GM23338 (cell line): ENCODE measurements at regions not wholly inside any gene's neighbourhood (a gene's known extent, or its start where the extent isn't known, plus 50 kb on each side); places are given as distances from the start of the nearest gene placed in this dataset.

ENCODE experiments used
- ATAC-seq: fragments of 200-7000 bp; cut with Tn5 transposase; 3 replicates; pipeline ENCODE4 v1.9.1; 2020
- DNase-seq: peaks from one replicate; pipeline ENCODE4 v3.0.0-alpha.2; 2015; ENCODE audit warnings: low spot score
- H2AFZ ChIP-seq: fragments of 200-600 bp; sonication (generic); 2 replicates; pipeline ENCODE4 v1.8.0; 2016; ENCODE audit warnings: antibody characterized with exemption, mild to moderate bottlenecking, moderate library complexity
- H3F3A ChIP-seq: fragments of 200-600 bp; sonication (generic); replicated peaks from 2 replicates; pipeline ENCODE4 v1.8.0; 2017; ENCODE audit warnings: antibody characterized with exemption, mixed run types, low read depth
- H3K27ac ChIP-seq: fragments of 200-600 bp; sonication (generic); 2 replicates; pipeline ENCODE4 v1.6.1; 2016; ENCODE audit warnings: low read depth
- H3K27me3 ChIP-seq: fragments of 200-600 bp; sonication (generic); 2 replicates; pipeline ENCODE4 v1.8.0; 2016; ENCODE audit warnings: mild to moderate bottlenecking, mixed run types, moderate library complexity; ENCODE audit not compliant: insufficient read depth
- H3K36me3 ChIP-seq: fragments of 200-600 bp; sonication (generic); 2 replicates; pipeline ENCODE4 v1.8.0; 2016; ENCODE audit warnings: mild to moderate bottlenecking; ENCODE audit not compliant: insufficient read depth
- H3K4me1 ChIP-seq: fragments of 200-600 bp; sonication (generic); 2 replicates; pipeline ENCODE4 v1.8.0; 2016; ENCODE audit warnings: mild to moderate bottlenecking, moderate library complexity; ENCODE audit not compliant: insufficient read depth
- H3K4me2 ChIP-seq: fragments of 200-600 bp; sonication (generic); 2 replicates; pipeline ENCODE4 v1.7.1; 2017; ENCODE audit warnings: mixed run types
- H3K4me3 ChIP-seq: fragments of 200-600 bp; sonication (generic); 2 replicates; pipeline ENCODE4 v1.6.1; 2016; ENCODE audit warnings: mixed run types
- H3K79me2 ChIP-seq: fragments of 200-600 bp; sonication (generic); replicated peaks from 2 replicates; pipeline ENCODE4 v1.8.0; 2017; ENCODE audit warnings: mild to moderate bottlenecking; ENCODE audit not compliant: insufficient read depth
- H3K9me2 ChIP-seq: fragments of 200-600 bp; sonication (generic); 2 replicates; pipeline ENCODE4 v1.8.0; 2017; ENCODE audit not compliant: insufficient read depth
- H4K20me1 ChIP-seq: fragments of 200-600 bp; sonication (generic); replicated peaks from 2 replicates; pipeline ENCODE4 v1.8.0; 2017; ENCODE audit warnings: mild to moderate bottlenecking; ENCODE audit not compliant: insufficient read depth
- H3K27ac Mint-ChIP-seq: 2 replicates; pipeline ENCODE4 v1.8.0; 2020; ENCODE audit warnings: inconsistent platforms, mild to moderate bottlenecking, moderate library complexity, mixed read lengths
- H3K27me3 Mint-ChIP-seq: 3 replicates; pipeline ENCODE4 v1.8.0; 2022; ENCODE audit warnings: low read depth, mild to moderate bottlenecking, moderate library complexity, mixed read lengths, inconsistent platforms; ENCODE audit not compliant: insufficient read depth, poor library complexity
- H3K36me3 Mint-ChIP-seq: 3 replicates; pipeline ENCODE4 v1.8.0; 2021; ENCODE audit warnings: low read depth, mild to moderate bottlenecking, inconsistent platforms, moderate library complexity, mixed read lengths
- H3K4me1 Mint-ChIP-seq: 3 replicates; pipeline ENCODE4 v1.8.0; 2020; ENCODE audit warnings: mild to moderate bottlenecking, inconsistent platforms, mixed read lengths
- H3K4me3 Mint-ChIP-seq: 3 replicates; pipeline ENCODE4 v1.8.0; 2021; ENCODE audit warnings: moderate library complexity, mild to moderate bottlenecking, inconsistent platforms, mixed read lengths
- H3K9me3 Mint-ChIP-seq: 3 replicates; pipeline ENCODE4 v1.8.0; 2020; ENCODE audit warnings: moderate library complexity, mild to moderate bottlenecking, inconsistent platforms, mixed read lengths
- CREB1 ChIP-seq: fragments of 250-450 bp; sonication (Bioruptor Pico); IDR thresholded peaks from 2 replicates; pipeline ENCODE4 v1.5.0; 2020; ENCODE audit warnings: low read depth, mild to moderate bottlenecking, moderate library complexity
- EZH2 ChIP-seq: fragments of 200-600 bp; sonication (generic); IDR thresholded peaks from one replicate; pipeline ENCODE4 v1.8.0; 2017; ENCODE audit warnings: antibody characterized with exemption, mild to moderate bottlenecking, low read depth; ENCODE audit not compliant: unreplicated experiment
- EZH2phosphoT487 ChIP-seq: fragments of 200-600 bp; sonication (generic); IDR thresholded peaks from one replicate; pipeline ENCODE4 v1.8.1; 2018; ENCODE audit warnings: antibody characterized with exemption; ENCODE audit not compliant: unreplicated experiment
- JUNB ChIP-seq: IDR thresholded peaks from one replicate; pipeline ENCODE4 v1.6.1; 2016; ENCODE audit warnings: antibody characterized with exemption; ENCODE audit not compliant: unreplicated experiment
- NANOG ChIP-seq: IDR thresholded peaks from 2 replicates; pipeline ENCODE4 v1.6.1; 2016; ENCODE audit warnings: antibody characterized with exemption, borderline replicate concordance
- POLR2AphosphoS5 ChIP-seq: IDR thresholded peaks from 2 replicates; pipeline ENCODE4 v1.6.1; 2016; ENCODE audit warnings: antibody characterized with exemption, low read depth
- STAT1 ChIP-seq: IDR thresholded peaks from one replicate; pipeline ENCODE4 v1.6.1; 2016; ENCODE audit warnings: antibody characterized with exemption; ENCODE audit not compliant: unreplicated experiment
- ZNF114 ChIP-seq: fragments of 250-450 bp; sonication (Bioruptor Pico); IDR thresholded peaks from 2 replicates; pipeline ENCODE4 v1.5.0; 2020; ENCODE audit warnings: mild to moderate bottlenecking, moderate library complexity
- TF ChIP-seq, protein P1 (sequence below): IDR thresholded peaks from one replicate; pipeline ENCODE4 v1.6.1; 2018; ENCODE audit warnings: antibody characterized with exemption; ENCODE audit not compliant: unreplicated experiment
- TF ChIP-seq, protein P2 (sequence below): IDR thresholded peaks from 2 replicates; pipeline ENCODE4 v1.6.1; 2016; ENCODE audit warnings: antibody characterized with exemption

DNA sequence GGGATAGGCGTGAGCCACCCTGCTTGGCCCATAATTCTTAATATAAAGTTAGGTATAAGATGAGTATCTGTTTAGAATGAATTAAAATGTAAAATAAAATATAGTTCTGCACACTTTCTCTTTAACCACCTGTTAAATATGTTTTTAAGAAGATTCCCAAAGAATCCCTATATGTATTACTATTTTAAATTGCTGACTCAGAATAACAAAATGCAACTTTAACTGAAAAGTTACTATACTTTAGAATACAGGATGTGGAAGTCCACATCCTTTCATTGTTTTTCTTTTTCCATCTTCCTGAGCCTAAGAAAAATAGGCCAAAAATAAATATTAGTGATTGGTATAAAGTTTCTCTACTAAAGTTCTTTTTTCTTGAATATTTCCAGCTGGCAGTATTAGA, 325.6 kb upstream of the EYS start (continued):
- TF ChIP-seq, protein P1, sequence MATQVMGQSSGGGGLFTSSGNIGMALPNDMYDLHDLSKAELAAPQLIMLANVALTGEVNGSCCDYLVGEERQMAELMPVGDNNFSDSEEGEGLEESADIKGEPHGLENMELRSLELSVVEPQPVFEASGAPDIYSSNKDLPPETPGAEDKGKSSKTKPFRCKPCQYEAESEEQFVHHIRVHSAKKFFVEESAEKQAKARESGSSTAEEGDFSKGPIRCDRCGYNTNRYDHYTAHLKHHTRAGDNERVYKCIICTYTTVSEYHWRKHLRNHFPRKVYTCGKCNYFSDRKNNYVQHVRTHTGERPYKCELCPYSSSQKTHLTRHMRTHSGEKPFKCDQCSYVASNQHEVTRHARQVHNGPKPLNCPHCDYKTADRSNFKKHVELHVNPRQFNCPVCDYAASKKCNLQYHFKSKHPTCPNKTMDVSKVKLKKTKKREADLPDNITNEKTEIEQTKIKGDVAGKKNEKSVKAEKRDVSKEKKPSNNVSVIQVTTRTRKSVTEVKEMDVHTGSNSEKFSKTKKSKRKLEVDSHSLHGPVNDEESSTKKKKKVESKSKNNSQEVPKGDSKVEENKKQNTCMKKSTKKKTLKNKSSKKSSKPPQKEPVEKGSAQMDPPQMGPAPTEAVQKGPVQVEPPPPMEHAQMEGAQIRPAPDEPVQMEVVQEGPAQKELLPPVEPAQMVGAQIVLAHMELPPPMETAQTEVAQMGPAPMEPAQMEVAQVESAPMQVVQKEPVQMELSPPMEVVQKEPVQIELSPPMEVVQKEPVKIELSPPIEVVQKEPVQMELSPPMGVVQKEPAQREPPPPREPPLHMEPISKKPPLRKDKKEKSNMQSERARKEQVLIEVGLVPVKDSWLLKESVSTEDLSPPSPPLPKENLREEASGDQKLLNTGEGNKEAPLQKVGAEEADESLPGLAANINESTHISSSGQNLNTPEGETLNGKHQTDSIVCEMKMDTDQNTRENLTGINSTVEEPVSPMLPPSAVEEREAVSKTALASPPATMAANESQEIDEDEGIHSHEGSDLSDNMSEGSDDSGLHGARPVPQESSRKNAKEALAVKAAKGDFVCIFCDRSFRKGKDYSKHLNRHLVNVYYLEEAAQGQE, result no peak
- TF ChIP-seq EZH2 (no peak), JUNB (no peak), CREB1 (no peak)
- TF ChIP-seq, protein P2, sequence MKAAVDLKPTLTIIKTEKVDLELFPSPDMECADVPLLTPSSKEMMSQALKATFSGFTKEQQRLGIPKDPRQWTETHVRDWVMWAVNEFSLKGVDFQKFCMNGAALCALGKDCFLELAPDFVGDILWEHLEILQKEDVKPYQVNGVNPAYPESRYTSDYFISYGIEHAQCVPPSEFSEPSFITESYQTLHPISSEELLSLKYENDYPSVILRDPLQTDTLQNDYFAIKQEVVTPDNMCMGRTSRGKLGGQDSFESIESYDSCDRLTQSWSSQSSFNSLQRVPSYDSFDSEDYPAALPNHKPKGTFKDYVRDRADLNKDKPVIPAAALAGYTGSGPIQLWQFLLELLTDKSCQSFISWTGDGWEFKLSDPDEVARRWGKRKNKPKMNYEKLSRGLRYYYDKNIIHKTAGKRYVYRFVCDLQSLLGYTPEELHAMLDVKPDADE, result no peak

DNA sequence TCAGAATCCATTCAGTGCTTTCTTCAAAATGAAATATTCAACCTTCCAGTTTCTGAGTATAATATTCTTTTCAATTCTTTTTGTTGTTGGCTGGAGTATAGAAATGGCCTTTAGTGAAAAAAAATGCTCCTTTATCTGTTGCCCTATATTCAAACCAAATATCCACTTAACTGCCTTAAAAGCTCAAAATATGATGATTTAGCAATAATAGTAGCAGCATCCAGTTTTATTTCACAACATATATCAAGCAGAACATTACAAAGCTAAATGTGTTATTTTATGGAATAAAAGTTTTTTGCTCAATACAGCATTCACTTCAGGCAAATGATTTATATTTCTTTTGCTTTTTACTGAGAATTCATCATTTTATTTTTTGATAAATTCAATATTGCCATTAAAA, 322.4 kb upstream of the EYS start:
- Histone ChIP-seq H4K20me1 (no peaks in the 10 kb centered on the region), H3K4me1 (no peaks in the 10 kb centered on the region), H3K79me2 (no peaks in the 10 kb centered on the region), H3K27ac (no peak overlapping the region), H3K27me3 (no peaks in the 10 kb centered on the region), H3F3A (no peaks in the 10 kb centered on the region), H3K4me3 (no peak overlapping the region), H3K4me2 (no peak overlapping the region), H3K36me3 (no peaks in the 10 kb centered on the region), H2AFZ (no peak overlapping the region), H3K9me2 (no peaks in the 10 kb centered on the region)
- Mint-ChIP-seq H3K27me3 (no peaks in the 10 kb centered on the region), H3K4me1 (no peaks in the 10 kb centered on the region), H3K9me3 (peaks cover 8% of the 10 kb centered on the region), H3K4me3 (no peak overlapping the region), H3K36me3 (no peaks in the 10 kb centered on the region), H3K27ac (no peak overlapping the region)
- no peak for DNase-seq
- TF ChIP-seq NANOG (no peak), ZNF114 (no peak), STAT1 (no peak), JUNB (no peak), CREB1 (no peak), EZH2phosphoT487 (no peak), POLR2AphosphoS5 (no peak)
- TF ChIP-seq, protein P1, result no peak
- ATAC-seq, result no peak
